ENCODE measurements at regions not wholly inside any gene's neighbourhood (a gene's known extent, or its start where the extent isn't known, plus 50 kb on each side); places are given as distances from the start of the nearest gene placed in this dataset.

- intact Hi-C loops (cut with DNase I; ENCODE audit: low total_unique reads): no loop called here
- TF ChIP-seq POLR2A (IDR thresholded peaks at IDR 0.05) (no peak), CTCF (IDR thresholded peaks at IDR 0.05) (no peak)
- WGBS, 2 donors: 91 to 92% methylated on average over 1 of the region's 1 CpG
Observed at GRCh38 chr2:155418753-155419152, 720.3 kb downstream of the KCNJ3 start.

GRCh38 chr2:155412598-155412997, 714.1 kb downstream of the KCNJ3 start:
- TF ChIP-seq POLR2A (IDR thresholded peaks at IDR 0.05) (no peak), CTCF (IDR thresholded peaks at IDR 0.05) (no peak)
- intact Hi-C loops (cut with DNase I; ENCODE audit: low total_unique reads): no loop called here
- Histone ChIP-seq H3K9me3 (no peaks in the 10 kb centered on the region), H3K4me1 (no peaks in the 10 kb centered on the region), H3K4me3 (no peak overlapping the region), H3K27ac (no peak overlapping the region), H3K36me3 (ENCODE audit: low read depth, missing control alignments) (no peaks in the 10 kb centered on the region), H3K27me3 (no peaks in the 10 kb centered on the region)
- WGBS, 2 donors: 50 to 57% methylated on average over 1 of the region's 1 CpG
- no peak for DNase-seq

More at GRCh38 chr2:155418753-155419152, 720.3 kb downstream of the KCNJ3 start:
- Histone ChIP-seq H3K27me3 (no peaks in the 10 kb centered on the region), H3K9me3 (no peaks in the 10 kb centered on the region), H3K4me3 (no peak overlapping the region), H3K4me1 (no peaks in the 10 kb centered on the region), H3K27ac (no peak overlapping the region), H3K36me3 (ENCODE audit: low read depth, missing control alignments) (no peaks in the 10 kb centered on the region)
- DNase-seq: no peak

- H3K9me3 ChIP-seq: no peaks in the 10 kb centered on the region
- H3K27me3 ChIP-seq: no peaks in the 10 kb centered on the region
- H3K4me1 ChIP-seq: no peaks in the 10 kb centered on the region
- no peak overlapping the region for H3K27ac ChIP-seq
- DNase-seq: no peak
- H3K36me3 ChIP-seq (ENCODE audit: low read depth, missing control alignments): no peaks in the 10 kb centered on the region
- TF ChIP-seq CTCF (IDR thresholded peaks at IDR 0.05) (no peak), POLR2A (IDR thresholded peaks at IDR 0.05) (no peak)
- intact Hi-C loops (cut with DNase I; ENCODE audit: low total_unique reads): no loop called here
- H3K4me3 ChIP-seq: no peak overlapping the region
- WGBS, 2 donors: 86 to 88% methylated on average over 3 of the region's 3 CpGs
Observed at GRCh38 chr2:155404433-155405002, 706.0 kb downstream of the KCNJ3 start.

GRCh38 chr2:155393406-155393805, 694.9 kb downstream of the KCNJ3 start:
- TF ChIP-seq POLR2A (IDR thresholded peaks at IDR 0.05) (no peak), CTCF (IDR thresholded peaks at IDR 0.05) (no peak)

GRCh38 chr2:155391613-155392130, 693.2 kb downstream of the KCNJ3 start:
- no peak for DNase-seq
- Histone ChIP-seq H3K4me1 (no peaks in the 10 kb centered on the region), H3K36me3 (ENCODE audit: low read depth, missing control alignments) (no peaks in the 10 kb centered on the region), H3K27ac (no peak overlapping the region), H3K4me3 (no peak overlapping the region), H3K9me3 (no peaks in the 10 kb centered on the region), H3K27me3 (no peaks in the 10 kb centered on the region)
- 29 to 44% methylated on average over 2 of the region's 2 CpGs for WGBS, 2 donors
- no peak for TF ChIP-seq CTCF (IDR thresholded peaks at IDR 0.05)
- no peak for TF ChIP-seq POLR2A (IDR thresholded peaks at IDR 0.05)
- intact Hi-C loops (cut with DNase I; ENCODE audit: low total_unique reads): no loop called here

More at GRCh38 chr2:155393406-155393805, 694.9 kb downstream of the KCNJ3 start:
- H3K4me3 ChIP-seq: no peak overlapping the region
- H3K27ac ChIP-seq: no peak overlapping the region
- no peaks in the 10 kb centered on the region for H3K4me1 ChIP-seq
- intact Hi-C loops (cut with DNase I; ENCODE audit: low total_unique reads): no loop called here
- no peaks in the 10 kb centered on the region for H3K27me3 ChIP-seq
- no peaks in the 10 kb centered on the region for H3K9me3 ChIP-seq
- no peaks in the 10 kb centered on the region for H3K36me3 ChIP-seq (ENCODE audit: low read depth, missing control alignments)
- no peak for DNase-seq

All from testis (tissue), 2 donors.